Right lobe of liver (tissue), 4 donors: ENCODE measurements at regions not wholly inside any gene's neighbourhood (a gene's known extent, or its start where the extent isn't known, plus 50 kb on each side); places are given as distances from the start of the nearest gene placed in this dataset.

Experiments
- CTCF ChIP-seq, 4 donors: fragments of 200-600 bp in 3 of 4; fragments of 450-650 bp in 1 of 4; IDR thresholded peaks; one replicate each; pipeline versions ENCODE4 v1.5.1 to v1.8.0; 2016 to 2022; ENCODE audit warnings: antibody characterized with exemption in 4 of 4, mild to moderate bottlenecking in 2 of 4
- POLR2A ChIP-seq: fragments of 450-650 bp; IDR thresholded peaks from one replicate; pipeline ENCODE4 v1.6.1; 2017; ENCODE audit warnings: antibody characterized with exemption, mild to moderate bottlenecking
- donor health status: DM: no; HTN: no; CAD: no.
- donor health status: DM: no; HTN: no; CAD: no.
- donor health status: DM: no; HTN: yes; CAD: no.

- TF ChIP-seq POLR2A (no peak), CTCF (IDR thresholded peaks at IDR 0.05) (no peak)
Observed at GRCh38 chr1:112794654-112795239, 79.6 kb upstream of the PPM1J start.
